Omental fat pad (tissue), 3 donors: ENCODE measurements at regions not wholly inside any gene's neighbourhood (a gene's known extent, or its start where the extent isn't known, plus 50 kb on each side); places are given as distances from the start of the nearest gene placed in this dataset.

Experiments used
- ATAC-seq: fragments of 150-250 bp; one replicate; pipeline ENCODE4 v1.9.1; 2016; ENCODE audit warnings: mild to moderate bottlenecking, moderate library complexity; ENCODE audit not compliant: low FRiP score
- DNase-seq: peaks from one replicate; pipeline ENCODE4 v3.0.0-alpha.2; 2019; ENCODE audit warnings: low spot score
- CTCF ChIP-seq, 3 donors: fragments of 450-650 bp; IDR thresholded peaks; one replicate each; pipeline ENCODE4 v1.5.1; 2016 to 2017; ENCODE audit warnings: antibody characterized with exemption in 3 of 3, mild to moderate bottlenecking in 3 of 3, moderate library complexity in 2 of 3

- no peak for ATAC-seq
- no peak for DNase-seq
- no peak for TF ChIP-seq CTCF (IDR thresholded peaks at IDR 0.05)
Observed at GRCh38 chr3:126263971-126264370, 83.6 kb upstream of the ALDH1L1 start.

GRCh38 chr3:126263539-126263938, 83.2 kb upstream of the ALDH1L1 start:
- no peak for TF ChIP-seq CTCF (IDR thresholded peaks at IDR 0.05)
- ATAC-seq (no peak), DNase-seq (no peak)

- TF ChIP-seq CTCF (IDR thresholded peaks at IDR 0.05), result no peak
- ATAC-seq (no peak), DNase-seq (no peak)
Observed at GRCh38 chr3:126262227-126262626, 81.8 kb upstream of the ALDH1L1 start.

- ATAC-seq (peak; percentile 48), DNase-seq (no peak)
- TF ChIP-seq CTCF (IDR thresholded peaks at IDR 0.05), result no peak
Observed at GRCh38 chr3:126261037-126261436, 80.7 kb upstream of the ALDH1L1 start.

GRCh38 chr3:126259411-126260391, 79.3 kb upstream of the ALDH1L1 start:
- DNase-seq (no peak), ATAC-seq (no peak)
- TF ChIP-seq CTCF (IDR thresholded peaks at IDR 0.05), result no peak

- ATAC-seq, result no peak
- DNase-seq, result no peak
- TF ChIP-seq CTCF (IDR thresholded peaks at IDR 0.05), result no peak
Observed at GRCh38 chr3:126258670-126259069, 78.3 kb upstream of the ALDH1L1 start.

- no peak for DNase-seq
- ATAC-seq, result no peak
- no peak for TF ChIP-seq CTCF (IDR thresholded peaks at IDR 0.05)
Observed at GRCh38 chr3:126257984-126258383, 77.6 kb upstream of the ALDH1L1 start.
